ENCODE measurements at regions not wholly inside any gene's neighbourhood (a gene's known extent, or its start where the extent isn't known, plus 50 kb on each side); places are given as distances from the start of the nearest gene placed in this dataset.

GRCh38 chr4:18294021-18294420, 272.5 kb upstream of the LCORL start:
- DNase-seq (ENCODE audit: low spot score), result no peak
- TF ChIP-seq CTCF (IDR thresholded peaks at IDR 0.05; ENCODE audit: extremely low read depth, missing control alignments), result no peak

- no peak for TF ChIP-seq CTCF (IDR thresholded peaks at IDR 0.05; ENCODE audit: extremely low read depth, missing control alignments)
- no peak for DNase-seq (ENCODE audit: low spot score)
These were observed 270.9 kb upstream of the LCORL start for GRCh38 chr4:18292411-18292810.

GRCh38 chr4:18291981-18292380, 270.4 kb upstream of the LCORL start:
- TF ChIP-seq CTCF (IDR thresholded peaks at IDR 0.05; ENCODE audit: extremely low read depth, missing control alignments), result no peak
- no peak for DNase-seq (ENCODE audit: low spot score)

GRCh38 chr4:18291256-18291655, 269.7 kb upstream of the LCORL start:
- DNase-seq (ENCODE audit: low spot score), result no peak
- TF ChIP-seq CTCF (IDR thresholded peaks at IDR 0.05; ENCODE audit: extremely low read depth, missing control alignments), result no peak

GRCh38 chr4:18285357-18285756, 263.8 kb upstream of the LCORL start:
- no peak for DNase-seq (ENCODE audit: low spot score)
- no peak for TF ChIP-seq CTCF (IDR thresholded peaks at IDR 0.05; ENCODE audit: extremely low read depth, missing control alignments)

- no peak for DNase-seq (ENCODE audit: low spot score)
- TF ChIP-seq CTCF (IDR thresholded peaks at IDR 0.05; ENCODE audit: extremely low read depth, missing control alignments), result no peak
These were observed 256.7 kb upstream of the LCORL start for GRCh38 chr4:18278244-18278643.

GRCh38 chr4:18262832-18263231, 241.3 kb upstream of the LCORL start:
- no peak for DNase-seq (ENCODE audit: low spot score)
- TF ChIP-seq CTCF (IDR thresholded peaks at IDR 0.05; ENCODE audit: extremely low read depth, missing control alignments), result no peak
